Adrenal gland (tissue), 9 donors: ENCODE measurements at regions not wholly inside any gene's neighbourhood (a gene's known extent, or its start where the extent isn't known, plus 50 kb on each side); places are given as distances from the start of the nearest gene placed in this dataset.

Experiments
- DNase-seq, 7 donors: peaks; one replicate each; pipeline ENCODE4 v3.0.0-alpha.2; 2019 to 2020
- H3K27ac ChIP-seq, 5 donors: fragments of 200-600 bp; sonication (generic) in 4 of 5; 1 replicate in 3 of 5; 2 replicates in 2 of 5; pipeline versions ENCODE4 v1.5.1 to v1.8.0; 2016 to 2020; ENCODE audit warnings: mild to moderate bottlenecking in 1 of 5
- H3K27me3 ChIP-seq: fragments of 200-600 bp; 2 replicates; pipeline ENCODE4 v1.8.0; 2021
- H3K36me3 ChIP-seq, 2 donors: fragments of 200-600 bp; replicated peaks in 1 of 2; 1 replicate in 1 of 2; 2 replicates in 1 of 2; pipeline versions ENCODE4 v1.5.1 to v1.8.0; 2018 to 2022
- H3K4me1 ChIP-seq, 2 donors: fragments of 200-600 bp; replicated peaks in 1 of 2; 1 replicate in 1 of 2; 2 replicates in 1 of 2; pipeline versions ENCODE4 v1.5.1 to v1.8.0; 2018 to 2021
- H3K4me3 ChIP-seq, 4 donors: fragments of 200-600 bp; sonication (generic) in 3 of 4; one replicate each; pipeline ENCODE4 v1.5.1; 2016 to 2018
- H3K9me3 ChIP-seq, 3 donors: fragments of 200-600 bp; sonication (generic) in 1 of 3; replicated peaks in 1 of 3; 1 replicate in 2 of 3; 2 replicates in 1 of 3; pipeline versions ENCODE4 v1.5.1 to v1.8.0; 2016 to 2021
- POLR2A ChIP-seq, 2 donors: fragments of 450-650 bp; IDR thresholded peaks; one replicate each; pipeline ENCODE4 v1.6.1; 2017; ENCODE audit warnings: antibody characterized with exemption in 2 of 2, mild to moderate bottlenecking in 2 of 2, moderate library complexity in 1 of 2
- WGBS, 4 donors: extraction: QIAGEN DNeasy Blood & Tissue Kit in 2 of 4; methylation state at CpG; one replicate each; pipeline versions ENCODE4 v1.1.5 to v1.1.7; 2013 to 2017; 5-methylcytosine and 5-hydroxymethylcytosine counted together
- intact Hi-C, 2 donors: fragments of 100-400 bp; cut with DNase I; formaldehyde crosslinking; loops; one replicate each; pipeline versions ENCODE4 v1.14.1 to v1.15.0; 2022 to 2023
- TF ChIP-seq, protein P1 (sequence below), 6 experiments: fragments of 450-650 bp in 4 of 6; fragments of 200-600 bp in 2 of 6; sonication (generic) in 1 of 6; IDR thresholded peaks; 1 replicate in 5 of 6; 2 replicates in 1 of 6; pipeline versions ENCODE4 v1.5.1 to v1.8.0; 2016 to 2021; ENCODE audit warnings: antibody characterized with exemption in 6 of 6, mild to moderate bottlenecking in 2 of 6, moderate library complexity in 1 of 6
- donor health status: healthy with polysubstance abuse.
- donor health status: Bipolar disorder and iron deficiency.
- donor health status: DM: yes; HTN: yes; CAD: no.
- donor health status: DM: no; HTN: no; CAD: no.
- donor health status: DM: no; HTN: no; CAD: no.

DNA sequence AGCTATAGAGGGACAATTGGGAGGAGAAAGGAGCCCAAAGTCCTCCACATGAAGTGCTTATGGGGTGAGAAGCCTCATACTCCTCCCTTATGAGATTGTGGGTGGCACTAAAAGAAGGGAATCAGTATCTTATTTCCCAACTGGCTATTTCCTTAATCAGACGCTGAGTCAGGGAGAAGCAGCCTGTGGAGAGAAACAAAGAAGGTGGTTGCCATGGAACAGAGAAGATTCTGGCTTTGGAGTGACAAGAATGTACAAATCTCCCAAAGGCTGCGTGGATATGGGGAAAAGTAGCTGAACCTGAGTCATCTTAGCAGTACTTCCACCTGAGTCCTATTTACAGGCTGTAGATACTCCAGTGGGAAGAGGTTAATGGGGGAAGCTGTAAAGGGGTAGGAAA, 115.8 kb upstream of the CWC22 start:
- Histone ChIP-seq H3K27me3 (no peaks in the 10 kb centered on the region), H3K36me3 (no peaks in the 10 kb centered on the region), H3K9me3 (no peaks in the 10 kb centered on the region), H3K27ac (no peak overlapping the region), H3K4me3 (no peak overlapping the region), H3K4me1 (no peaks in the 10 kb centered on the region)
- WGBS, 4 donors = 44 to 64% (median 55%) methylated on average over 2 of the region's 2 CpGs
- intact Hi-C loops = loop anchor here in 1 of 2 donors (10.0 kb wide), 1 partner anchor 1602 kb away; no protein-coding TSS in a partner anchor
- TF ChIP-seq POLR2A (IDR thresholded peaks at IDR 0.05) = no peak
- TF ChIP-seq, protein P1, sequence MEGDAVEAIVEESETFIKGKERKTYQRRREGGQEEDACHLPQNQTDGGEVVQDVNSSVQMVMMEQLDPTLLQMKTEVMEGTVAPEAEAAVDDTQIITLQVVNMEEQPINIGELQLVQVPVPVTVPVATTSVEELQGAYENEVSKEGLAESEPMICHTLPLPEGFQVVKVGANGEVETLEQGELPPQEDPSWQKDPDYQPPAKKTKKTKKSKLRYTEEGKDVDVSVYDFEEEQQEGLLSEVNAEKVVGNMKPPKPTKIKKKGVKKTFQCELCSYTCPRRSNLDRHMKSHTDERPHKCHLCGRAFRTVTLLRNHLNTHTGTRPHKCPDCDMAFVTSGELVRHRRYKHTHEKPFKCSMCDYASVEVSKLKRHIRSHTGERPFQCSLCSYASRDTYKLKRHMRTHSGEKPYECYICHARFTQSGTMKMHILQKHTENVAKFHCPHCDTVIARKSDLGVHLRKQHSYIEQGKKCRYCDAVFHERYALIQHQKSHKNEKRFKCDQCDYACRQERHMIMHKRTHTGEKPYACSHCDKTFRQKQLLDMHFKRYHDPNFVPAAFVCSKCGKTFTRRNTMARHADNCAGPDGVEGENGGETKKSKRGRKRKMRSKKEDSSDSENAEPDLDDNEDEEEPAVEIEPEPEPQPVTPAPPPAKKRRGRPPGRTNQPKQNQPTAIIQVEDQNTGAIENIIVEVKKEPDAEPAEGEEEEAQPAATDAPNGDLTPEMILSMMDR (IDR thresholded peaks at IDR 0.05) = no peak
- no peak for DNase-seq

DNA sequence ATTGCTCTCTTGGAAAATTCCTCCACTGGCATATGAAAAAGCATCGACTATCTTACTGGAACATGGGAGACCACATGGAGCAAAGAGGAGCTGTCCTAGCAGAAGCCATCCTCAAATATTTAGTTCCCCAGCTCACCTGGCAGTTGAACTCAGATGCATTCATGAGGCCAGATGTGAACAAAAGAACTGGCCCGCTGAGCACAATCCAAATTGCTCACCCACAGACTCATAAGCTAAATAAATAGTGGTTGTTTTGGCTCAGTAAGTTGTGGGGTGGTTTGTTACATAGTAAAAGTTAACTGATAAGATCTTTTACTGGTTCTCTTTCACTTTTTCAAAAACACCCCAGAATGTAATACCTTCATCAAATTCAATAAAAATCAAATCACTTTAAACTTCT, 108.6 kb upstream of the CWC22 start:
- H3K4me3 ChIP-seq = no peak overlapping the region
- no peak for DNase-seq
- H3K27ac ChIP-seq = no peak overlapping the region
- H3K9me3 ChIP-seq = no peaks in the 10 kb centered on the region
- TF ChIP-seq, protein P1 (IDR thresholded peaks at IDR 0.05) = no peak
- H3K4me1 ChIP-seq = no peaks in the 10 kb centered on the region
- H3K36me3 ChIP-seq = no peaks in the 10 kb centered on the region
- H3K27me3 ChIP-seq = no peaks in the 10 kb centered on the region
- intact Hi-C loops = no loop called here
- WGBS, 4 donors = 73 to 81% (median 79%) methylated on average over 2 of the region's 2 CpGs

DNA sequence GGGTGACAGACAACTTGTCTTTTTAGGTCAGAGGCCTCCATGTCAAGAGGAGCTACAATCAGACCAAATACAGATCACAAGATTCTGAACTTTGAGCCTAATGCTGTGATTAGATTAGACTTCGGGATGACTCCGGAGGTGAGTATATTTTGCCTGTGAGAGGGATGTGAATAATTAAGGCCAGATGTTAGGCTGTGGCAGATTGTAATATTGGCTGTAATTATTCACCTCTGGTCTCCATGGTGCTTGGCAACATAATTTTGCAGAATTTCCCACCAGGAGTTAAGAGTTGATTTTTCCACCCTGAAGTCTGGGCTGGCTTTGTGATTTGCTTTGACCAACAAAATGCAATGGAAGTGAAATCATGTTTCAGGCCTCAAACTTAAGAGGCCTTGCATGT, 108.2 kb upstream of the CWC22 start:
- Histone ChIP-seq H3K4me1 (no peaks in the 10 kb centered on the region), H3K27me3 (no peaks in the 10 kb centered on the region), H3K36me3 (no peaks in the 10 kb centered on the region), H3K4me3 (no peak overlapping the region), H3K27ac (no peak overlapping the region), H3K9me3 (no peaks in the 10 kb centered on the region)
- 57 to 89% (median 84%) methylated on average over 2 of the region's 2 CpGs for WGBS, 4 donors
- TF ChIP-seq POLR2A (IDR thresholded peaks at IDR 0.05) = no peak
- TF ChIP-seq, protein P1 (IDR thresholded peaks at IDR 0.05) = no peak
- DNase-seq = no peak
- intact Hi-C loops = no loop called here

DNA sequence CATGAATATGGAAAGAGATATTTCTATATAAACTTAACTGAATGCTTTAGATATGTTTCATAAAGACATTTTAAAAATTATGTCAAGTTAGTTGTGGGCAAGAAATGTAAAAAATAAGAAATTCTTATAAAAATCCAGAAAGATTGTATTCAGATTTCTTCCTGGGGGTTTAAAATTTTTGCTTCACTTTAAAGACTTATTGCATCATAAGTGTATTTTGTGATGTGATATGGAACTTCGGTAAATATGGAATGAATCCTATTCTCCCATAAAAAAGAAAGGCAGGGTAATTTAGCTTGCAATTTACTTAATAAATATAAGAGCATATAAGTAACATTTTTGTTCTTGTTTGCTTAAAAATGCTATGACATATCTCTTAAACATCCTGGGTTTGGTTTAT, 104.8 kb upstream of the CWC22 start:
- intact Hi-C loops = no loop called here
- no peaks in the 10 kb centered on the region for H3K36me3 ChIP-seq
- no peak overlapping the region for H3K4me3 ChIP-seq
- H3K27ac ChIP-seq = no peak overlapping the region
- WGBS, 4 donors = 76 to 88% (median 78%) methylated on average over 1 of the region's 1 CpG
- H3K27me3 ChIP-seq = peaks cover 3% of the 10 kb centered on the region
- H3K4me1 ChIP-seq = no peaks in the 10 kb centered on the region
- no peaks in the 10 kb centered on the region for H3K9me3 ChIP-seq
- TF ChIP-seq, protein P1 (IDR thresholded peaks at IDR 0.05) = no peak
- no peak for TF ChIP-seq POLR2A (IDR thresholded peaks at IDR 0.05)
- DNase-seq = no peak
